ENCODE measurements at regions not wholly inside any gene's neighbourhood (a gene's known extent, or its start where the extent isn't known, plus 50 kb on each side); places are given as distances from the start of the nearest gene placed in this dataset.

DNA sequence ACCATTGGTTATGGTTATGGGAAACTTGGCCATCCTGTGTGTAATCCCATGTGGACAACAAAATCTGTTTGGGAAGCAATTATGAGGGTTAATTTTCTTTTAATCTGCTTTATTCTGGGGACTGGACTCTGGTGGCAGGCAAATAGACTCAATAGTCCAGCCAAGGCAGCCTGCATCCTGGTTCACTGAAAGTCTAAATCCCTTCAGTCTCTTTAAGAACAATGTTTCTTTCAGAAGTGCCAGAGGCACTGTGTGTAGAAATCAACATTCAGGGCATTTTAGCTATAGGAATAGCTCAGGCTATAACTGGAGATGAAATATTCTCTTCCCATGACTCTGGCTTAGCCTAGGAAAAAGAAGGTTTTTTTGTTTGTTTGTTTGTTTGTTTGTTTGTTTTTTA, 118.0 kb downstream of the SPATA31D1 start:
- TF ChIP-seq, protein P1, sequence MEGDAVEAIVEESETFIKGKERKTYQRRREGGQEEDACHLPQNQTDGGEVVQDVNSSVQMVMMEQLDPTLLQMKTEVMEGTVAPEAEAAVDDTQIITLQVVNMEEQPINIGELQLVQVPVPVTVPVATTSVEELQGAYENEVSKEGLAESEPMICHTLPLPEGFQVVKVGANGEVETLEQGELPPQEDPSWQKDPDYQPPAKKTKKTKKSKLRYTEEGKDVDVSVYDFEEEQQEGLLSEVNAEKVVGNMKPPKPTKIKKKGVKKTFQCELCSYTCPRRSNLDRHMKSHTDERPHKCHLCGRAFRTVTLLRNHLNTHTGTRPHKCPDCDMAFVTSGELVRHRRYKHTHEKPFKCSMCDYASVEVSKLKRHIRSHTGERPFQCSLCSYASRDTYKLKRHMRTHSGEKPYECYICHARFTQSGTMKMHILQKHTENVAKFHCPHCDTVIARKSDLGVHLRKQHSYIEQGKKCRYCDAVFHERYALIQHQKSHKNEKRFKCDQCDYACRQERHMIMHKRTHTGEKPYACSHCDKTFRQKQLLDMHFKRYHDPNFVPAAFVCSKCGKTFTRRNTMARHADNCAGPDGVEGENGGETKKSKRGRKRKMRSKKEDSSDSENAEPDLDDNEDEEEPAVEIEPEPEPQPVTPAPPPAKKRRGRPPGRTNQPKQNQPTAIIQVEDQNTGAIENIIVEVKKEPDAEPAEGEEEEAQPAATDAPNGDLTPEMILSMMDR (IDR thresholded peaks at IDR 0.05), result no peak
- no peak overlapping the region for H3K27ac Mint-ChIP-seq
- H3K9me3 Mint-ChIP-seq, result peaks cover under 1% of the 10 kb centered on the region
- DNase-seq, result no peak
- peaks cover under 1% of the 10 kb centered on the region; the same call in 1 of the 2 replicates for H3K36me3 Mint-ChIP-seq (ENCODE audit: low read depth)
- peaks cover 2% of the 10 kb centered on the region for H3K27me3 Mint-ChIP-seq (ENCODE audit: insufficient read depth)
- no peak overlapping the region for H3K4me3 Mint-ChIP-seq
- no peaks in the 10 kb centered on the region for H3K4me1 Mint-ChIP-seq (ENCODE audit: low read depth)

- no peak overlapping the region for H3K4me3 Mint-ChIP-seq
- no peak overlapping the region for H3K27ac Mint-ChIP-seq
- no peak for DNase-seq
- H3K27me3 Mint-ChIP-seq (ENCODE audit: insufficient read depth), result peaks cover 2% of the 10 kb centered on the region
- no peaks in the 10 kb centered on the region for H3K9me3 Mint-ChIP-seq
- no peaks in the 10 kb centered on the region for H3K36me3 Mint-ChIP-seq (ENCODE audit: low read depth)
- no peaks in the 10 kb centered on the region for H3K4me1 Mint-ChIP-seq (ENCODE audit: low read depth)
- TF ChIP-seq, protein P1 (IDR thresholded peaks at IDR 0.05), result no peak
Observed at GRCh38 chr9:82108474-82108873, 119.9 kb downstream of the SPATA31D1 start.

- peaks cover 2% of the 10 kb centered on the region for H3K27me3 Mint-ChIP-seq (ENCODE audit: insufficient read depth)
- no peak for DNase-seq
Observed at GRCh38 chr9:82108941-82109340, 120.4 kb downstream of the SPATA31D1 start.

DNA sequence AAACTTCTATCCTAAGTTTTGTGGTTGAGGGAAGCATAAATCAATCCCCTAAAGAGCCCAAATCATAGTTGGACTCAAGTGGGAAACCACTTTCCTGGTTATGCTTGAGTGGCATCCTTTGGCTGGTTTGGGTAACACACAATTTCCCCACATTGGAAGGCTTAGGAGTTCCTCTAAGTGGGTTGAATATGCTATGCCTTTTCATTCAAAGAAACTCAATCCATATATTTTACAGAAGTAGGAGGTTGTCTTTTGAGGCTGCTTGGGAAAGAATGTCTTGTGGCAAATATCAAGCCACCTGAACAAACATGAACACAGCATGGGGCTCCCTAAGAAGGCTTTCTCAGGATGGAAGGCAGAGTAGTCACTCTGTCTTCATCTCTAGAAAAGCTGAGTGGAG, 121.1 kb downstream of the SPATA31D1 start:
- DNase-seq, result no peak
- Mint-ChIP-seq H3K27me3 (ENCODE audit: insufficient read depth) (peaks cover 2% of the 10 kb centered on the region), H3K36me3 (ENCODE audit: low read depth) (no peaks in the 10 kb centered on the region), H3K9me3 (no peaks in the 10 kb centered on the region), H3K4me1 (ENCODE audit: low read depth) (no peaks in the 10 kb centered on the region), H3K4me3 (no peak overlapping the region), H3K27ac (no peak overlapping the region)
- TF ChIP-seq, protein P1 (IDR thresholded peaks at IDR 0.05), result no peak

More at GRCh38 chr9:82108941-82109340, 120.4 kb downstream of the SPATA31D1 start:
- H3K4me3 Mint-ChIP-seq, result no peak overlapping the region
- no peaks in the 10 kb centered on the region for H3K9me3 Mint-ChIP-seq
- TF ChIP-seq, protein P1 (IDR thresholded peaks at IDR 0.05), result no peak
- no peaks in the 10 kb centered on the region for H3K36me3 Mint-ChIP-seq (ENCODE audit: low read depth)
- H3K4me1 Mint-ChIP-seq (ENCODE audit: low read depth), result no peaks in the 10 kb centered on the region
- H3K27ac Mint-ChIP-seq, result no peak overlapping the region

- Mint-ChIP-seq H3K36me3 (ENCODE audit: low read depth) (no peaks in the 10 kb centered on the region), H3K4me3 (no peak overlapping the region), H3K27me3 (ENCODE audit: insufficient read depth) (peaks cover 2% of the 10 kb centered on the region), H3K9me3 (no peaks in the 10 kb centered on the region), H3K4me1 (ENCODE audit: low read depth) (peaks cover 5% of the 10 kb centered on the region; the same call in 1 of the 2 replicates), H3K27ac (no peak overlapping the region)
- DNase-seq, result no peak
- TF ChIP-seq, protein P1 (IDR thresholded peaks at IDR 0.05), result no peak
Observed at GRCh38 chr9:82110881-82111280, 122.3 kb downstream of the SPATA31D1 start.

GRCh38 chr9:82115331-82115730, 126.8 kb downstream of the SPATA31D1 start:
- no peak overlapping the region for H3K4me3 Mint-ChIP-seq
- H3K27ac Mint-ChIP-seq, result no peak overlapping the region
- DNase-seq, result no peak
- H3K36me3 Mint-ChIP-seq (ENCODE audit: low read depth), result no peaks in the 10 kb centered on the region
- peaks cover 2% of the 10 kb centered on the region for H3K27me3 Mint-ChIP-seq (ENCODE audit: insufficient read depth)
- H3K4me1 Mint-ChIP-seq (ENCODE audit: low read depth), result peaks cover 20% of the 10 kb centered on the region
- no peaks in the 10 kb centered on the region for H3K9me3 Mint-ChIP-seq
- TF ChIP-seq, protein P1 (IDR thresholded peaks at IDR 0.05), result no peak
